ENCODE measurements at regions not wholly inside any gene's neighbourhood (a gene's known extent, or its start where the extent isn't known, plus 50 kb on each side); places are given as distances from the start of the nearest gene placed in this dataset.

- DNase-seq (ENCODE audit: low read depth in 2 of 2), result no peak
Measured at GRCh38 chr3:107055181-107055942, 321.9 kb upstream of the CCDC54 start.

DNA sequence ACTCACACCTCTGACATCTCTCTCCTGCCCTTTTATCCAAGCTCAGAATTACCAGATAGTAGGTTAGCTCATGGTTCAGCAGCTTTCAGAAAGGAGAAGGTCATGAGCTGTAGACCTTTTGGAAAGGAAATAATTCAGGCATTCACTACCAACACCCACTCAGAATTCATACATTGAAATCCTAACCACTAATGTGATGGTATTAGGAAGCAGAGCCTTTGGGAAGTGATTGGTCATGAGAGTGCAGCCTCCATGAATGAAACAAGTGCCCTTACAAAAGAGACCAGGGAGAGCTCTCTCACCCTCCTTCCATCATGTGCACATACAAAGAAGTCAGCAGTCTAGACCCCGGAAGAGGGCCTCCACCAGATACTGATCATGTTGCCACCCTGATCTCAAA is 315.8 kb upstream of the CCDC54 start:
- no peak for DNase-seq (ENCODE audit: low read depth in 2 of 2)

- no peak for DNase-seq (ENCODE audit: low read depth in 2 of 2)
Measured at GRCh38 chr3:107062310-107062709, 314.9 kb upstream of the CCDC54 start.

GRCh38 chr3:107062787-107063186 is 314.5 kb upstream of the CCDC54 start:
- no peak for DNase-seq (ENCODE audit: low read depth in 2 of 2)

DNA sequence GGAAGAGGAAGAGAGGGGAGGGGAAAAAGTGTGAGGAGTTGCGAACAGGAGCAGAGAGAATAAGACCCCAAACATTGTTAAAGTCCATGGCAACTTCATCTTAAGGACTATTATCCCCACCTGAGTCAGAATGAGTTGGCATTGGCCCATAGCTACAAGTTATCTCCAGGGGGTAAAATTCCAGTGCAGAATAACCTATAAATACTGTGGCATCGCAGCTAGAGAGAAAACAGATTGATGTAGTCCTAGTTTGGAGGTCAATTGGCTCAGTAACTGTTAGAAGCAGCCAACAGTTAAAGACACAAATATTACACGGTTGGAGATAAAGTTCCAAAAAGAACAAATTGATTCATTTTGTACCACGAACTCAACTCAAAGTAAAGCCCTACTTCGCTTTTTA is 313.9 kb upstream of the CCDC54 start:
- no peak for DNase-seq (ENCODE audit: low read depth in 2 of 2)

DNA sequence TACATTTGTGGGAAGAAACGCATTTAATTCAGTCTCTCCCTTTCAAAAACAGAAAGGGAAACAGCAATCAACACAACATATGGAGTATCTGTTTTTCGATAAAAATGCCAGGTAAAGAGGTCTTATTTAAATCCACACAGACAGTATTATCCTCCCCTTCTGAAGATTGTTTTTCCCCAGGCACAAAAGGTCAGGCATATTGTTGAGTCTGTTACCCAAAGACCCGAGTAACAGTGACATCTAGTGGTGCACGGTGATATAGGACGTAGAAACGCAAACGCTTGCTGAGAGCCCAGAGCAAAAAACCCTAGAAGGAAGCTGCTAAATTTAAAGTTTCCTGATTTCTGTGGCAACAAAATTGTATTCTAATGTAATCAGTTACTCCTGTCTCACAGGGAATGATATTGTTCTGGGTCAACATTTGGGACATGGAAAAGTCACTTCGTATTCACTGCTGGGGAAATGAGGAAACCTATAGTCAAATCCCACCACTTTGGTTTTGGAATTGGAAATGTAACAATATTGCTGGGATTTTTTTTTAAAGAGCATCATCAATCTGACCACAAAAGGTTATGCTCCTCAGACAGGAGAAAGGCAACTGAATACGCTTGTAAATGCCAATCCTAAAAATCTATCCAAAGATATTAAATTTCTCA is 312.7 kb upstream of the CCDC54 start:
- DNase-seq (ENCODE audit: low read depth in 2 of 2), result peak; percentile 77 to 79

DNA sequence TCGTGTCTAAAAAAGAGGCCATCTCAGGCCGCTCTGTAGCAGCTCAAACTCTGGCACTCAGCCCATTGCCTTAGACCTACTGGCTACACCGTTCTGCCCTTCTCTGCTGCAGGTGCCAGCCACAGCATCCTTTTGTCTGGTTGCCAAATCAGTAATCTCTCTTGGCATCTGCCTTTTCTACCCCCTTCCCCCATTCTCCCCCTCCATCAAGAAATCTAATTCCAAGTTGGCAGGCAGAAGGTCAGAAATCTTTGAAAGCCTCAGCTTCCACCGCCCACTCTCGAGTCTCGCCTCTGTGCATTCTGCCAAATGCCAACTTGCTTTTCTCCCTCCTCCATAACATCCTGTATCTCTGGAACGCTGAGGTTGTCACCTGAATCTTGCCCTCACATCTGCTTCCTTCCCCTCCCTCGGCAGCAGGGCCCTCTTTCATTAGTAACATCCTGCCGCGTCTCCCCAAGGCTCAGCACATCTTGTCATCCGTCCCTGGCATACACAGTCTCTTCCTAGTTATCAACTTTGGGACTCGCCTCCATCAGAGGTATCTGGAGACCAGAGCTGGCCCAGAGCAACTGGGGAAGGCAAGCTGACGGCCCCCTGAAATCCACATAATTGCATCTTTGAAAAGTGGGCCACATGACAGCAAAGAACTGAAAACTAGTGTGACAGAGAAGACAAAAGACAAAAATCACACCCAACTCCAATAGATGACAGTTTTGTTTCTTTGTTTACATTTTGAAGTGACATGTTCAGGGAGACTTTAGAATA is 312.0 kb upstream of the CCDC54 start:
- peak; percentile 12 to 17 for DNase-seq (ENCODE audit: low read depth in 2 of 2)

GRCh38 chr3:107067421-107067820 is 309.8 kb upstream of the CCDC54 start:
- DNase-seq (ENCODE audit: low read depth in 2 of 2), result no peak

GRCh38 chr3:107068980-107069379 is 308.3 kb upstream of the CCDC54 start:
- peak; percentile 27 to 48 for DNase-seq (ENCODE audit: low read depth in 2 of 2)

GRCh38 chr3:107076946-107077345 is 300.3 kb upstream of the CCDC54 start:
- DNase-seq (ENCODE audit: low read depth in 2 of 2), result no peak

GRCh38 chr3:107077391-107077790 is 299.8 kb upstream of the CCDC54 start:
- no peak for DNase-seq (ENCODE audit: low read depth in 2 of 2)

DNA sequence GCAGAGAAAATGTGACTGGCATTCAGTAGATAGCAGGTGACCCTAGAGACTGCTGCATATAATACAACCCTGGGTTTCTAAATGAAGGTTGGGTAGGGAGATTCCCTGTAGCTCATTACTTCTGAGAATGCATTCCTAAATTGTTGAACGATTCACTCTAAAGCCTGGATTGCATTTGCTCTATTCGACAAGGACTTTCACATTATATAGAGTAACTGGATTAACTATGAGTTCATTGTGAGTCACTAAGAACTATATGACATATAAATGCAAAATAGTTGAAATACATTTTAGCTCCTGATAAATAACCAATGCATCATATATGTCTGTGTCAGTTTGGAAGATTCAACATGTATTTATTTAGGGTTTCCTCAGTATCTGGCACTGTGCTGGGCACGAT is 294.7 kb upstream of the CCDC54 start:
- no peak for DNase-seq (ENCODE audit: low read depth in 2 of 2)

DNA sequence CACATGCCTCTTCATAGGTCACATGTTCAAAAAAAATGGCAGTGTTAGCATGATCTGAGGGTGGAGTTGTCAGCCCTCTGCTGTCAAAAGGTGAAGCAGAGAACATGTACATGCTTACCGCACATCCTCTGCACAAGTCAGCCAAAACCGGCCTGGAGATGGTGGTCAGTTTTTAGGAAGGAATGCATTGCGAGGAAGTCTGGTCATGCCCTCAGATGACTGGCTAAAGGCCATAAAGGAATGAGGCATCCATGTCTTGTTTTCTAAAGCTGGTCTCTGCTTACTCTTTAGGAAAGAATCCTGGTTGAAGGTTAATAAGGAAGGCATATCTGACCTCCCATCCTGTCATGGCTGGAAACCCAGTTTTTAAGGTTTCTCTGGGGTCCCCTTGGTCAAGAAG is 292.0 kb upstream of the CCDC54 start:
- DNase-seq (ENCODE audit: low read depth in 2 of 2), result no peak

- no peak for DNase-seq (ENCODE audit: low read depth in 2 of 2)
Measured at GRCh38 chr3:107092121-107092520, 285.1 kb upstream of the CCDC54 start.

DNA sequence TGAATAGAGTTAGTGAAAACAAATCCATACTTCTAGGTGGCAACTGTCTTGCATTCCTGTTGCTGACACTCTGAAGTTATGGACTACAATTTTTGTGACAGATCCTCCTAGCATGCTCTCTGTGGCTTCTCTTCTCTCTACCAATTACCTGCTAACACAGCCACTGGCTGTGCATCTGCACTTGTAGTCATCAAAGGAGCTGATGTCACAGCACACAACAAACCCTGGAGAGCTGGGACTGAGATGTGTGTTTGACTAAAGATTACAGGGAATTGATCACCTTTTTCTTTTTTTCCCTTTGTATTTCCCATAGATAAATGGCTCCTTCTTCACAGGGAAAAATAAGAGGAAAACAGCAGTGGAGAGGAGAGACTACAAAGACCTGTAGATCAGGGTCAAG is 278.4 kb upstream of the CCDC54 start:
- DNase-seq (ENCODE audit: low read depth in 2 of 2), result no peak

- no peak for DNase-seq (ENCODE audit: low read depth in 2 of 2)
Measured at GRCh38 chr3:107100137-107100536, 277.1 kb upstream of the CCDC54 start.

- DNase-seq (ENCODE audit: low read depth in 2 of 2), result no peak
Measured at GRCh38 chr3:107100573-107100972, 276.7 kb upstream of the CCDC54 start.

DNA sequence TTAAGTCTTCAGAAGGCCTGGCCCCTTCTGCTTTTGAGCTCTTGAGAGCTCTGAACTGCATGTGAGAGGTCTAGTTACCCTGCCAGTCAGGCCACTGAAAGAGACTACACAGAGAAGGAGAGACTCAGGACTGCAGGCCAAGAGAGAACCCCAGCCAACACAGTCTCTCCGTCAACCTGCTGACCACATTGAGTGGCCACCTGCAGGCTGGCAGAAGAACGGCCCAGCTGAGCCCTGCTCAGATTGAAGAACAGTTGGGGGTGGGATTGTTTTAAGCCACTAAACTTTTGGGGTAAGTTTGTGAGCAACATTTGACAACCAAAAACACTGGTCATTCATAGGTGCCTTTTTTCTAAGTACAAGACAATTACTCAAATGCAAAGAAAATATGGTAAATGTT is 273.5 kb upstream of the CCDC54 start:
- DNase-seq (ENCODE audit: low read depth in 2 of 2), result no peak

DNA sequence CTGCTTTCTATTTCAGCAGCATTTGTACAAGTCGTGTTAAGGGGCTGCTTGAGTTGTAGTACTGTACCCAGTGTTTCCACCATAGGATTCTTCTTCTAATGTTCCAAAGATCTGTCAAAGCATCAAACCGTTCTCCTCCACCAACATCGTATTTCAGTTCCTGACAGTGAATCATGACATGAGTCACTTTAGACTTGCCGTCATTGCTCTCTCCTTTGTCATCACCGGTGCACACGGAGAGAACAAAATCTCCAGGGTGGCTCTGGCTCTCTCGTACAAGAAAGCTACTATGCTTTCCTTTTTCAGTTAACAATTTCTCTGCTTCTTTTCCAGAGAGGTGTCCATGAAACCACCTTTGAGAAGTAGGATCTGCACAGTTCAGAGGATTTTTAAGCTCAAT is 270.9 kb upstream of the CCDC54 start:
- peak in 1 of 2 donors; percentile 47 for DNase-seq (ENCODE audit: low read depth in 2 of 2)

GRCh38 chr3:107106907-107107306 is 270.3 kb upstream of the CCDC54 start:
- DNase-seq (ENCODE audit: low read depth in 2 of 2), result no peak

- DNase-seq (ENCODE audit: low read depth in 2 of 2), result no peak
Measured at GRCh38 chr3:107110596-107111305, 266.5 kb upstream of the CCDC54 start.

DNA sequence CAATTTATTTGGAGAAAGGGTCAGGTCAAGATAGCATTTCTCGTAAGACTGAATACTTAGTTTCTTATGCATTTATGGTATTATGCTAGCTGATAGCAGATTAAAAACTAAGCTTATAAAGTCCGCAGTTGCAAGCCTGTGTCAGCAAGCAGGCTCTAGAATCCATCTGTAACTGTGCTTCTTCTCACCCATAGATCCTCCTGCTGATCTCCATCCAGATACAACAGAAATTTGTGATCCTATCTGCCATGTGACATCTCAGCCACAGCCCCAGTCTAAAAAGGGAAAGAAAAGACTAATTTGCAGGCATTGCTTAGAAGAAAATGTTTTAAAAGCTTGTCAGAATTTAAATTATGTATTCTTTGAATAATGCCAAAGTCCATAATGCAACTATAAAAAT is 265.4 kb upstream of the CCDC54 start:
- no peak for DNase-seq (ENCODE audit: low read depth in 2 of 2)
